HPDE6-E6E7 (cell line): ENCODE measurements at regions not wholly inside any gene's neighbourhood (a gene's known extent, or its start where the extent isn't known, plus 50 kb on each side); places are given as distances from the start of the nearest gene placed in this dataset.
A peak's percentile ranks its signal among the peaks of the same experiment; 100 is the strongest.

Experiments
- DNase-seq: peaks from one replicate; pipeline ENCODE4 v3.0.0; 2011; ENCODE audit warnings: missing footprints; ENCODE audit errors: extremely low spot score

DNA sequence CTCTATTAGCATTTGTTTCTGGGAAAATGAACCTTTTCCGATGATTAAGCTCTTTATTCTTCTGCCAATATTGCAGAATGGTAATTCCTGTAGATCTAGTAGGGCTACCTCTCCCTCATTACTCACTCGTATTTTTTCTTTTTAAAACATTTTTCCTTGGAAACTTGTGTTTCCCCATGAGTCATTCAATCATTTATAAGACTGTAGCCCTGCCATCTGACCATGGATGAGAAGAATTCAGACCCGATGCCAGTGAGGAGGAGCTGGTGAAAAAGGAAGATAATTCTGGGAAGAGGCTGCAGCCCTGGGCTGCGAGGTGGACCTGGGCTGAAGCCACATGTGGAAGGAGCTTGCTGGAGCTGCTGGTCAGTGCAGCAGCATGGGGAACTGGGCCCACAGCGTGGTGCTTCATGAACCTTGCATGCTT, 242.8 kb downstream of the KLF6 start:
- DNase-seq = peak; percentile 5

DNA sequence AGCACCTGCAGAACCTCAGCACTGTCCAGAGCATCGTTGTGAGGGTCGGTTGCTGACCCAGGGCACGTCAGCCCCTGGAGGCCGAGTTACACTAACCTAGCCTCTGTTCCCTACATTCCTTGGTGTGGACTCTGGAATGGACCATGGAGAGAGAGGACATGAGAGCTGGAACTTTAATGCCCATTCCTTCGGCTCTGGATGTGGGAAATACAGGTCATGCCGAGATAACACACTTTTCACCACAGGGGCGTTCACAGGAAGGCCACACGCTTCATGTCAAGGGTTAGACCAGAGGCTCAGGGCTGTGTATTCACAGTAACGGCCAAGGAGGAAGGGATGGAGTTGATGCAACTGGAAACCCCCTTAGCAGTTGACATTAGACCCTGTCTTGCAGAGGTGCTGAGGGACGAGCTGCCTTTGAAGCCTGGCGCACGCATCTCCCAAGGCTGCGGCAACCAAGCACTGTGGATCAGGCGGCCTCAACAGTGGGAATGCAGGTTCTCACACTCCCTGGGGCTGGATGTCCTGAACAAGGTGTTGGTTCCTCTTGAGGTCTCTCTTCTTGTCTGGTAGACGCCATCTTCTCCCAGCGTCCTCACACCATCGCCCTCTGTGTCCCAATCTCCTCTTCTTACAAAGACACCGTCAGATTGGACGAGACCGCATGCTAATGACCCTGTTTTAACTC, 245.2 kb downstream of the KLF6 start:
- no peak for DNase-seq

DNA sequence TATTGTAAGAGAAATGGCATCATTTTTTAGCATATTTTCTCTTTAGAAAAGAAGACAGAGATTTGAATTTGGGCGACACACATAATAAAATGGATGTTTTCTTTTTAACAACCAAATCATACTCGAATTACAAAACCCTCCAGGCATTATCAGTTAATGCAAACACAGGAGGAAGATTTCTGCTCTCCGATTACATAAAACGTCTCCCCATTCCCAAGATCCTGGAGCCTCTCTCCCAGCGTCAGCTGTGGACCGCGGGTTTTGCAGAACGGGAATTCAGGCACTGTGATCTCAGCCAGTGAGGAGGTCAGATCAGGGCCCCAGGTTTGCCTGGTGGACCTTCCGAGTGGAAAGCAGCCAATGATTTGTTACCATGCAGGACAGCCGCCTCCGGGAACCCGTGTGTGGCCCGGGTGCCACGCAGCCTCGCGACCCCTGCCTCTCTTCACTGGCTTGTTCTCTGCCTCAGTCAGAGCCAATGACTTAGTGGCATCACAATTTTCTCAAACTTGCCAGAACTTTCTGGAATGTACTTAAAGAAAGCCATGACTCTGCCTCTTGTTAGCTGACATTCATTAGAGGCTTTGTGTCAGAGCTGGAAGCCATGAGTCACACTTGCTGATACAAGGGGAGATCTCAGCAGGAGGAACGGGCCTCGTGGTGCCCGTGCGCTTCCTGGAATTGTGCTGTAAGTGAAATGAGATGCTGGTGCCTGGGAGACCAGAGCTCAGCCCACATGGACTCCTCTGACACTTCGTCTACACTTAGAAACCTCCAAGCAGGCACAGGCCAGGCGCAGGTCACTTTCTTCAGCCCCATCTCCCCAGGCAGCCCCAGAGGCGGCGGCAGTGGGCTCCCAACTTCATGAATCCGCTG, 246.1 kb downstream of the KLF6 start:
- DNase-seq = peak; percentile 7

DNA sequence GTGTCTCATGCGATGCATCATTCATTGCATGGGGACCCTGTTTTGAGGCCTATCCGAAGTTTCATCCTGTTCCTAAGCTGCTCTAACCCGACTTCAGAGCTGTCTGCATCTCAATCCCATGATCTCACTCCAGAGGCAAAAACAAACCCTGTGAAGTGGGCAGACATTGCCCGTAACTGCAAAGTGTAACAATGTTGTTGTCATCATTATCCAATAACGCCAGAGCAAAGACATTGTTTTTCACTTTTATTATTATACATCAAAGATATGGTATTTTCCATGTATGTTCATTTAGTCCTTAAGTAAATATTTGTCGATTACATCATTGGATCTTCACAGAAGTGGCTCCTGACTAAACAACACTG, 246.7 kb downstream of the KLF6 start:
- no peak for DNase-seq

DNA sequence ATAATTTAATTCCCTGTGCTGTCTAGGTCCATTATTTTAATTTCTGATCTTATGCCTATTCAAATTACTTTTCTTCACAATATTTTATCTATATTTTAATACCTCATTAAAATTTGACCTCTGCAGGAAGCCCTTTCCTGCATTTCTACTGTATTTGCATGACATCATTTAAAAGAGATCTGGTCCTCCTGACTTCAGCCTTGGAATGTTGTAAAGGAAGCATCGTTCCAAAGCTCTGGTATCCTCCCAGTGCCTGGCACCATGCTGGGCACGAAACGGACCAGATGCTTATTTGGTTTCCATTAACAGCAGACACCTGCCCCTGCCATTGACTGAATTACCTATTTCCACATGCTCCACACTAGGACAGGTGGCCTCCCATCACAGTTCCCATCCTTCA, 247.5 kb downstream of the KLF6 start:
- DNase-seq = no peak

DNA sequence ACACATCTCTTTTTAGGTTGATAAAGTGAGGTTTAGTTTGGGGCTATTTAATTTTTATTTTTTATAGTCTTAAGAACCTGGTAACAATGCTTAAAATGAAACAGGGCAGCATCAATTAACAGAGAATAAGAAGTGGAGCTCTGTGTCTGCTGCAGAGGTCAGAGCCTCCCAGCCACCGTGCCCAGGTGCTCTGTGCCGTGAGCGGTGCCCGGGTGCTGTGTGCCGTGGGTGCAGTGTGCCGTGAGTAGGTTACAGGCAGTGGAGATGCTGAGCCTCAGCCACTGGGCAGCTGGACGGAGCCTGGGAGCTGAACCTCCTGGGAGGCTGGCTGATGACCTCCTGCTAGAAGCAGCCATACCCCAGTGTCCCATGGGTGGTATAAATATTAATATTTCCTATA, 250.0 kb downstream of the KLF6 start:
- DNase-seq = no peak

DNA sequence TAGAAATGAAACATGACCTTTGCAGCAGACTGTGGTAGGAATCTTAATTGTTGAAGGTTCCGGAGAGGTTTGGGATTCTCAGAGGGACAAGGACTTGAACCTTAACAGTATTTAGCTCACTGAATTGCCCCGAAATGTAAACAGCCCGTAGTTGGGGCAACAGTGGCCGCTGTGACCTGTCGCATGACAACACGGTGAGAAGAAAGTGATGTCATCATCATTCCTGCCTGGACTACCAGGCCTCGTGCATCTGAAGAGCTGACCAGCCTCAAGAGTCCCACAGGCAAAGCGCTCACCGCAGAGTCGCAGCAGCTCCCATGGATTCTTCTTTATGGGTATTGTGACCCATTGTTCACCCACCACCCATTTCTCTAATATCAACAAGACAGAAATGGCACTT, 250.6 kb downstream of the KLF6 start:
- no peak for DNase-seq

DNA sequence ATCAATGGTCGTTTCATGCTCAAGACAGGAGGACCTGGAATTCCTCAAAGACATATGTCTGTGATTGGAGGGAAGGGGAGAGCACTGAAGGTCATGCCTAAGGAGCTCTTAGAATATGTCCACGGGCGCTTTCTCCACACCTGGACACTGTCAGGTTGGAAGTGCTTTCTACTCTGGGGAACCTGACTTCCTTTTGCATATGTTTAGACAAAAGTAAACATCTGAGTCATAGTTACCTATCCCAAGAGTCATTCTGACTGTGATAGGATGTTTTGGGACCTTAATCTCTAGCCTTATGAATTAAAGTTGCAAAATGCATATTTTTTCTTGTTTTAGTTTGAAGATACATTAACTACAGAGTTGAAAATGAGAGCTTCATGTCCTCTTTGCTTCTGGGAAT, 251.7 kb downstream of the KLF6 start:
- DNase-seq = peak; percentile 8

DNA sequence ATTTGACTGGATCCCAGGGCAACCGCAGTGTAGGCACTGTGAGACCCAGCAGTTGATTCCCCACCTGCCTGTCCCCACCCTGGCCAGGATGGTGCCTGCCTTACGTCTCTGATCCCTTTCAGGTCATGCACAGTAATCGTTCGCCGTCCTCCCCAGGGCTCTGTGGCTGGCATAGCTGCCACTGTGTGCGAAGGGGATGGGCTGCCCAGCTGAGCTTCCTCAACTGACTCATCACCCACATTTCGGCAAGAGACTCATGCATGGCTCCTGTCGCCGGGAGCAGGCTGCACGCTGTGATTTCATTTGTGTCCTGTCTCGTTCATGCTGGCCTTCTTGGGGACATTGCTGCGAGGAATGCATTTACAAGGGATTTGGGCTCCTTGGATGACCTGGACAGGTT, 252.4 kb downstream of the KLF6 start:
- peak; percentile 36 for DNase-seq

DNA sequence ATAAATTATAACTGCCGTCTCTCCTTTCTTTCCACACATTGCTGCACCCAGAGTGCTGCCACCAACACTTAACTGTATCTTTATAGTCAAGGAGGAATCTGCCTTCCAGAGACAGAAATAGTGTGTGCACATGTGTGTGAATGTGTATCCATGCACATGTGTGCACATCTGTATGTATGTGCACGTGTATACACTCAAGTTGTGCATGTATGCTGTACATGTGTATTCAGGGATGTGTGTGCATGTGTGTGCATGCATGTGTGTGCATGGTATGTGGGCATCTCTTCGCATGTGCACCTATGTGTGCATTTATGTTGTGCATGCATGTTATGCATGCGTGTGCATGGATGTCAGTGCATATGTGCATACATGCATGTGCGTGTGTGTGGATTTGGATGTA, 253.3 kb downstream of the KLF6 start:
- no peak for DNase-seq

DNA sequence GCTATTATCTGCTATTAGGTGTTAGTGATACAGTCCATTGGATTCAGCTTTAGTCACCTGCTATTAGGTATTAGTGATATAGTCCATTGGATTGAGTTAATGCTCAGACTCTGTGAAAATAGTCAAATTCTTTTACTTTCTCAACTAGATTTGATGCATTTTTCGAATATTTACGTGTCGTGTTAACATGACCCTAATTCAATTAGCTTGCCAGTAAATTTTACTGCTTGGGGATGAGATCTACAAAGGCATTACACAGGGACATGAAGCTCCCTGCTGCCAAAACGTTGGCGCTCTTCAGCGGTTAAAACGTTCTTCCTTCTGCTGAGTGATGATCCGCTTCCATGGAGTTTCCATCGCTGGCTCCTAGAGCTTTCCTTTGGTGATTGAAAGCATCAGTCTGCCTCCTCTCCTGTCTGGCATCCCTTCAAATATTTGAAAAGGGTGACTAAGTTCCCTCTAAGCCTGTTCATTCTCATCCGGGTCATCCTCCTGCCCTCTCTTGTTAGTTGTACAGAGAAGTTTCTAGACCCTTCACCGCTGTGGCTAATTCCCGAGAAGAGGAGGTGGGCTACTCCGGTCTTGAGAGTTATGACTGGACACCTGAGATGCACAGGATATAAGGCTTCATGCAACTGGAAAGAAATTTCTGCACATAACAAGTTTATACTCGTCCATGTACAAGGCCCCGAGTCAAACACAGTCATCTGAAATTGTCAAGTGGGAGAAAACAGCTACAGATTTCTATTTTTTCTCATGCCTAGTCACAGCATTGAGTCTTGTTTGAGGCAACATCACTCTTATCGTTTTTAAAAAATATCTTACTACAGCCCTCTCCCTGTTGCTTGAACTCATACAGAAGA, 254.0 kb downstream of the KLF6 start:
- DNase-seq = peak; percentile 3

DNA sequence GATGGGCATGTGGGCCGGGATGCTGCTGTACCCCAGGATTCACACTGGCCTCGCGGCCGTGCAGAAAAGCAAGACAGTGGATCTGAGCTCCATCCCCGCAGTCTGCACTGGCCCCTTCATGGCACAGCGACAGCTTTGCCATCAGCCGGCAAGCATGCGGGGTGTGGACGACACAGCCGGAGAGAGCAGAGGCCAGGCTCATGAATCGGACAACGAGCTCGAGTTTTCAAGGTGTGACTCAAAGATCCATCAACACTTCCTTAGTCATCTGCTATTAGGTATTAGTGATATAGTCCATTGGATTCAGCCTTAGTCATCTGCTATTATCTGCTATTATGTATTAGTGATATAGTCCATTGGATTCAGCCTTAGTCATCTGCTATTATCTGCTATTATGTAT, 254.7 kb downstream of the KLF6 start:
- peak; percentile 11 for DNase-seq

DNA sequence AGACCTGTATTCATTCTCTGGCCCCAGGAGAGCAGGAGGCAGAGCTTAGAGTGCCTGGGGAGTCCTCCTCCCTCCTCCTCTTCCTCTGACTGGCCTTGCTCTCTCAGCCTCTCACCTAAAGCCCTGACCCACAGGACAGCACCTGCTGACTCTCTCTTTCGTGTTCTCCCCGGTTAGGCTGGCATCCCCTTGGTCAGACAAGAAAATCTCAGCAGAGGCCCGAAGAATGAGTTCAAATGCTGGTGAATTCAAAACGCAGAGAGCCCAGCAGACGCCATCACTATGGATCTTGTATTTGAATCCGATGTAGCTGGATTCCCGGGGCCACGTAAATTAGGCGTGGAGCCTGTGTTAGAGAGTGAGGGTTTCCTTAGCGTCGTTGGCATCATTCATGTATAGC, 255.3 kb downstream of the KLF6 start:
- no peak for DNase-seq

DNA sequence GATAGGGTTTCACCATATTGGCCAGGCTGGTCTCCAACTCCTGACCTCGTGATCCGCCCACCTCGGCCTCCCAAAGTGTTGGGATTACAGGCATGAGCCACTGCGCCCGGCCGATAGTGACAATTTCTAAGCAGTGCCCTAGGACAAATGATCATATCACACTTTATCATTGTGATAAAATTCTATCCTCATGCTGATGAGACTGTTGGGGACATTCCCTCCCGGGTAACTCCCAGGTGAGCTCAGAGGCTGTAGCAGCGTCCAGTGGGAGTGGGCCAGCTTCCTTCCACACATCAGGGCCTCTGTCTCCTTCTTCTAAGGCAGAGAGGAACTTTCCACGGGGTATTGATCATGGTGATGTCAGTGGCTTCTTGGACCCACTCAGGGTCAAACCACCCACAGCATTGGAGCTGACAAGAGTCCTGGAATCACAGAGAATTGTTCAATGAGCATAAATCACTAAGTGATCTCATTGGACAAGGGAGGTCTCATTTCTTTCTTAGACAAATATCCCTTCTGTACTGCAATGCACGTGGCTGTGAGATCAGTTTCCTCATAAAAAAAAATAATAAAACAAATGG, 256.1 kb downstream of the KLF6 start:
- DNase-seq = no peak

DNA sequence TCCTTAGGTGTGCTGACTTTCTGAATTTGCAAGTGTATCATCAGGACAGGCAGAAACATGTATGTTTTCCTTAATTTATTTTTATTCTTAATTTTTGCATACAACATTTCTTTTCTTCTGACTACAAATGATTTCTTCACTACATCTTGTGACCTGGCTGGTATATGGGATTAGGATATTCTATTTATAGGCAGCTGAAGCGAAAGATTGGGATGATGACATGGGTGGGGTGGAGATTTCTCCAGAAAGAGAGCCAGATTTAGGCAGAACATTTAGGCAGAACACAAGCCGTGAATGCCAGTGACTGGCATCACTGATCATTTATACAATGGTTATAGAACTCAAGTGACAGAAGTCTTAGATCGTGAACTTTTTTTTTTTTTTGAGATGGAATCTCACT, 256.7 kb downstream of the KLF6 start:
- no peak for DNase-seq

DNA sequence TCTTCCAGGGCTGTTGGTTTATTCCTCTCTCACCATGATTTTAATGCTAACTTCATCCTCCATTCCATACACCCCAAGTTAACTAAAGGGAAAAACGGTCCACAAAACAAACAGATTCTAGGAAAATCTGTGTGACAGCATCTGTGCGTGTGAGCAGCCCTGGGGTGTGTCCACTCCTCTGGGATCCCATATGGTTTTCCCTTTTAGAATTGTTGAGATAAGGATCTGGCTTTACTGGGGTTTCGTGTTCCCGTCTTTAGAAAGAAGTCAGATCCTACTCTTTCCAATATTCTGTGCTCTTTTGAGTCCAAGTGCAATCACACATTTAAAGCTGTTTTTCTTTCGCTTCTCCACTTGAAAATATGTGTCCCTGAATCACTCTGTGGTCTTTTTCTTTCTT, 257.1 kb downstream of the KLF6 start:
- no peak for DNase-seq

DNA sequence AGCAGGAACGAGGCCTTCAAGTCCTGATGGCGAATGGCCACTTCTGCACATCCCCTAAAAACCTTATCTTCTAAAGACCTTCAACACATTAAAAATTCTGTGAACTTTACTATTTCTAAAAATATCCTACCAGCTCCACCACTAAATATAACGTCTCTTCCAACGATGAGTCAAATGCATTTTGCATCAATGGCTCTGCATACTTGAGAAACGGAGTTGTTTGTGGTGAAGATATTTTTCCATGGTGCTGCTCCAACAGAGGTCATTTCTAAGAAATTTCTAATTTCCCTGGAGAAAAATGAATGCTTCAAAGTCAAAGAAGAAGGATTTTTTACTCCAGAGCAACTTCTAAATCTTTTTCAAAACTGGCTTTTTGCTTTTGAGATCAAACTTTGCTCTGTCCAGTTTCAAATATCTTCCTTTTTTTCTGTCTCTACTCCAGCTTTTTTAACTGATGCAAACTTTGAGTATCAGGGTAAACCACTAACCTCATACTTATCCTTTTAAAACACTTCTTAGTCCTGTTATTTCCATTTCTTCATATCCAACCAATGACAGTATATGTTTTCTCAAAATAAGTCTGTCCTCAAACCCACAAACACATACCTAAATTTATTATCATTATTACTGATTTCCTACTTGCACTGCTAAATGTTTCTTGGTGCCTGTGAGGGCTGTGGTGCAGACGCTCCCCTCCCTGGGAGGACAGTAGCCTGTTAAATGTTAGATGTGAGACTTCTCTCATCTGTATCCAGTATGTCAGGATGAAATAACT, 258.1 kb downstream of the KLF6 start:
- no peak for DNase-seq

DNA sequence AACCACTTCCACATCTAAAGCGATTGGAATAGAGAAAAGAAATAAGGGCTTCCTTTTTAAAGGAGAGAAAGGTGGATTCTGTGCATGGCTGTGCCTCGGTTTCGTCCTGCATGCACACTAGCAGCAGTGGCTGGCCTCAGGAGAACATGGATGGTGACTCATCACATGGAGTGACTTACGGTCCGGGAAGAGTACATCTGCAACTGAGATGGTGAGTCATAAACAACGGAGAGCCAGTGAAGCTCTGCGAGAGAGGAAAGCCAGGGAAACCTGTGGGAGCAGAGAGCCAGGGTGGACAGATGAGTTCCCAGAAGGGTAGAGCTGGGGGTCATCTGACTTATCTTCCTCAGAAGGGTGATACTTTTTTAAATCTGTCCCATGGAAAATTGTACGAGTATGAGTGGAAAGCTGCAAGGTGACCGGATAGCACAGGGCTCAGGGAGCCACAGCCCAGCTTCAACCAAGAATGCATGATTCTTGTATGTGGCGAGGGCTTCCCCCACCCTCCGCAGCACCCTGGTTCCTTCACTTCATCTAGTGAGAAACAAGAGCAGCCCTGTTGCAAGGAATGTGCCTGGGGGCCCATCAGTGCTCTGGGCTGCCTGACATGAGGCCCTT, 259.1 kb downstream of the KLF6 start:
- peak; percentile 77 for DNase-seq

DNA sequence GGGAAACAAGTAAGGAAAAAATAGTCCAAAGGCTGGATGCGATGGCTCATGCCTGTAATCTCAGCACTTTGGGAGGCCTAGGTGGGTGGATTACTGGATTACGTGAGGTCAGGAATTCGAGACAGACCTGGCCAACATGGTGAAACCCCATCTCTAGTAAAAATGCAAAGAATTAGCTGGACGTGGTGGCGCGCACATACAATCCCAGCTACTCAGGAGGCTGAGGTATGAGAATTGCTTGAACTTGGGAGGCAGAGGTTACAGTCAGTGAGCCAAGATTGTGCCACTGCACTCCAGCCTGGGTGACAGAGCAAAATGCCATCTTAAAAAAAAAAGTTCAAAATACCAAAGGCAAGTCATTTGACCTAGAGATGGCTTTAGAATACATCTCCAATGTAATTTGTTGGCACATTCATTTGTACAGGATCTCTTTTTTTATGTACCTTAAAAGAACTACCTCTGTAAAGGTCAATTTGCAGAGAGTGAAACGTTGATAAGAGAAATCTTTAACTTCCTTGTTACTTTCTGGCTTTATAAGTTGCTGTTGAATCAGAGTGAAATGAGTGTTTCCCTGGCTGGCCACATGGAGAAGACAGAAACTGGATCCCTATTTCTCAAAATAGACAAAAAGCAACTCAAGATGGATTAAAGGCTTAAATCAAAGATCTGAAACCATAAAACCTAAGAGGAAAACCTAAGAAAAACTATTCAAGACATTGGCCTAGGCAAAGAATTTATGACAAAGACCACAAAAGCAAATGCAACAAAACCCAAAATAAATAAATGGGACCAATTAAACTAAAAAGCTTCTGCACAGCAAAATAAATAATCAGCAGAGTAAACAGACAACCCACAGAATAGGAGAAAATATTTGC, 260.7 kb downstream of the KLF6 start:
- DNase-seq = no peak
